PC-9 (cell line): ENCODE measurements at regions not wholly inside any gene's neighbourhood (a gene's known extent, or its start where the extent isn't known, plus 50 kb on each side); places are given as distances from the start of the nearest gene placed in this dataset.

Experiments
- BruUV-seq: library from RNA; stranded (reverse); fragments of 400-500 nt; replicated peaks from 2 replicates; lab custom pipeline; 2021; lab: Mats Ljungman, UMichigan
- CTCF ChIA-PET: fragments of 300-600 bp; sonication (Branson Sonifier 250); formaldehyde crosslinking; loops from one replicate; lab custom pipeline; 2022; ENCODE audit warnings: antibody characterized with exemption; lab: Charles Lee
- POLR2A ChIA-PET: fragments of 300-600 bp; sonication (Branson Sonifier 250); formaldehyde crosslinking; loops from one replicate; lab custom pipeline; 2022; ENCODE audit warnings: antibody characterized with exemption; ENCODE audit not compliant: unreplicated experiment; lab: Charles Lee
- DNase-seq, 2 experiments: peaks; one replicate each; pipeline versions ENCODE4 v3.0.0 to v3.0.0-alpha.2; 2015 to 2022; ENCODE audit warnings: mixed read lengths in 1 of 2
- H2AFZ ChIP-seq: fragments of 200-600 bp; sonication (generic); 2 replicates; pipeline ENCODE4 v1.8.1; 2017; ENCODE audit warnings: antibody characterized with exemption
- H3F3A ChIP-seq: fragments of 200-600 bp; sonication (generic); 2 replicates; pipeline ENCODE4 v1.8.1; 2017; ENCODE audit warnings: antibody characterized with exemption, mild to moderate bottlenecking, low read depth; ENCODE audit not compliant: insufficient read depth
- H3K27ac ChIP-seq: fragments of 200-600 bp; sonication (generic); 2 replicates; pipeline ENCODE4 v1.6.1; 2016; ENCODE audit warnings: mixed run types
- H3K27me3 ChIP-seq: fragments of 200-600 bp; sonication (generic); 2 replicates; pipeline ENCODE4 v1.6.1; 2016; ENCODE audit warnings: low read depth, mixed run types; ENCODE audit not compliant: insufficient read depth
- H3K36me3 ChIP-seq: fragments of 200-600 bp; sonication (generic); 2 replicates; pipeline ENCODE4 v1.6.1; 2016; ENCODE audit warnings: low read depth, mixed run types
- H3K4me1 ChIP-seq: fragments of 200-600 bp; sonication (generic); replicated peaks from 2 replicates; pipeline ENCODE4 v1.6.1; 2016; ENCODE audit warnings: mixed run types; ENCODE audit not compliant: insufficient read depth
- H3K4me2 ChIP-seq: fragments of 200-600 bp; sonication (generic); 2 replicates; pipeline ENCODE4 v1.6.1; 2017; ENCODE audit warnings: mixed run types
- H3K4me3 ChIP-seq: fragments of 200-600 bp; sonication (generic); 2 replicates; pipeline ENCODE4 v1.6.1; 2016; ENCODE audit warnings: mixed run types
- H3K79me2 ChIP-seq: fragments of 200-600 bp; sonication (generic); 2 replicates; pipeline ENCODE4 v1.6.1; 2017; ENCODE audit warnings: low read depth, mixed run types
- H3K9me2 ChIP-seq: fragments of 200-600 bp; sonication (generic); 2 replicates; pipeline ENCODE4 v1.8.1; 2017; ENCODE audit warnings: mild to moderate bottlenecking; ENCODE audit not compliant: insufficient read depth
- H3K9me3 ChIP-seq: fragments of 200-600 bp; sonication (generic); 2 replicates; pipeline ENCODE4 v1.8.1; 2016; ENCODE audit warnings: low read depth; ENCODE audit not compliant: insufficient read depth
- H4K20me1 ChIP-seq: fragments of 200-600 bp; sonication (generic); 2 replicates; pipeline ENCODE4 v1.8.1; 2017; ENCODE audit not compliant: insufficient read depth
- EZH2 ChIP-seq: fragments of 200-600 bp; sonication (generic); IDR thresholded peaks from 2 replicates; pipeline ENCODE4 v1.8.0; 2017; ENCODE audit warnings: antibody characterized with exemption, low read depth
- intact Hi-C: fragments of 100-400 bp; cut with micrococcal nuclease; formaldehyde crosslinking; loops from one replicate; pipeline ENCODE4 v1.10.0; 2022; ENCODE audit not compliant: unreplicated experiment
- TF ChIP-seq, protein P1 (sequence below): fragments of 200-600 bp; sonication (generic); conservative IDR thresholded peaks from 2 replicates; pipeline ENCODE4 v1.6.1; 2017; ENCODE audit warnings: mixed run types, antibody characterized with exemption, mild to moderate bottlenecking, moderate library complexity

DNA sequence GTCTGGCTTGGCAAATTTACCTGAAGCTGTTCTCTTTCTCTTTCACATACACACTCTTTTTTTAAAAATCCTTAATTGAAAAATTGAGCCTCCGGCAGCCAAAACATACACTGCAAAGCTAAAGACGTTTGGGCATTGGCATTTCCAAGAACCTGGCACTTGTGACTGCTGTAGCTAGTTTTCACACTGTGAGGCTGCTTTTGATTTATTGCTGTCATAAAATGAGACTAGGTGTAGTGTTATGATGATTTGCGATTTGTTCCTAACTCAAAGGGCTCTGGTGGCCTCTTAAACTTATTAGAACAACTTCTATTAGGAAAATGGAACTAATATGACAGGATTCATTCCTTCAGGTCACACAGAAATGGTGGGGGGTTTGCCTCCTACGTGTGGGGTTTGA is 377.1 kb upstream of the FAR2 start:
- no peaks in the 10 kb centered on the region for H3K36me3 ChIP-seq
- peaks cover 6% of the 10 kb centered on the region; the same call in 1 of the 2 replicates for H3F3A ChIP-seq
- H3K4me3 ChIP-seq = no peak overlapping the region
- no peaks in the 10 kb centered on the region for H3K27me3 ChIP-seq
- no TSS peak for BruUV-seq
- H3K9me3 ChIP-seq = no peaks in the 10 kb centered on the region
- DNase-seq = no peak
- TF ChIP-seq, protein P1, sequence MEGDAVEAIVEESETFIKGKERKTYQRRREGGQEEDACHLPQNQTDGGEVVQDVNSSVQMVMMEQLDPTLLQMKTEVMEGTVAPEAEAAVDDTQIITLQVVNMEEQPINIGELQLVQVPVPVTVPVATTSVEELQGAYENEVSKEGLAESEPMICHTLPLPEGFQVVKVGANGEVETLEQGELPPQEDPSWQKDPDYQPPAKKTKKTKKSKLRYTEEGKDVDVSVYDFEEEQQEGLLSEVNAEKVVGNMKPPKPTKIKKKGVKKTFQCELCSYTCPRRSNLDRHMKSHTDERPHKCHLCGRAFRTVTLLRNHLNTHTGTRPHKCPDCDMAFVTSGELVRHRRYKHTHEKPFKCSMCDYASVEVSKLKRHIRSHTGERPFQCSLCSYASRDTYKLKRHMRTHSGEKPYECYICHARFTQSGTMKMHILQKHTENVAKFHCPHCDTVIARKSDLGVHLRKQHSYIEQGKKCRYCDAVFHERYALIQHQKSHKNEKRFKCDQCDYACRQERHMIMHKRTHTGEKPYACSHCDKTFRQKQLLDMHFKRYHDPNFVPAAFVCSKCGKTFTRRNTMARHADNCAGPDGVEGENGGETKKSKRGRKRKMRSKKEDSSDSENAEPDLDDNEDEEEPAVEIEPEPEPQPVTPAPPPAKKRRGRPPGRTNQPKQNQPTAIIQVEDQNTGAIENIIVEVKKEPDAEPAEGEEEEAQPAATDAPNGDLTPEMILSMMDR = no peak
- TF ChIP-seq EZH2 = no peak
- intact Hi-C loops = no loop called here
- peaks cover 15% of the 10 kb centered on the region for H3K4me1 ChIP-seq
- CTCF ChIA-PET = no interaction called here
- no peak overlapping the region for H3K27ac ChIP-seq
- POLR2A ChIA-PET = interaction anchor here (0.5 kb wide), 1 partner anchor 1393 kb away, joined by 4 read pairs; no protein-coding TSS in a partner anchor
- H3K79me2 ChIP-seq = no peaks in the 10 kb centered on the region
- no peak overlapping the region for H3K4me2 ChIP-seq
- no peak overlapping the region for H2AFZ ChIP-seq
- no peaks in the 10 kb centered on the region for H4K20me1 ChIP-seq
- no peaks in the 10 kb centered on the region for H3K9me2 ChIP-seq

- no peak for DNase-seq
- intact Hi-C loops = no loop called here
- Histone ChIP-seq H2AFZ (no peak overlapping the region), H3K4me1 (peaks cover 5% of the 10 kb centered on the region; the same call in 1 of the 2 replicates), H4K20me1 (no peaks in the 10 kb centered on the region), H3K9me2 (no peaks in the 10 kb centered on the region), H3F3A (no peaks in the 10 kb centered on the region), H3K27me3 (no peaks in the 10 kb centered on the region), H3K36me3 (no peaks in the 10 kb centered on the region), H3K27ac (no peak overlapping the region), H3K79me2 (no peaks in the 10 kb centered on the region), H3K4me3 (no peak overlapping the region), H3K9me3 (no peaks in the 10 kb centered on the region), H3K4me2 (no peak overlapping the region)
- BruUV-seq = no TSS peak
- ChIA-PET POLR2A (no interaction called here), CTCF (no interaction called here)
- TF ChIP-seq, protein P1 = no peak
- TF ChIP-seq EZH2 = no peak
Observed at GRCh38 chr12:28775556-28775955, 373.5 kb upstream of the FAR2 start.

DNA sequence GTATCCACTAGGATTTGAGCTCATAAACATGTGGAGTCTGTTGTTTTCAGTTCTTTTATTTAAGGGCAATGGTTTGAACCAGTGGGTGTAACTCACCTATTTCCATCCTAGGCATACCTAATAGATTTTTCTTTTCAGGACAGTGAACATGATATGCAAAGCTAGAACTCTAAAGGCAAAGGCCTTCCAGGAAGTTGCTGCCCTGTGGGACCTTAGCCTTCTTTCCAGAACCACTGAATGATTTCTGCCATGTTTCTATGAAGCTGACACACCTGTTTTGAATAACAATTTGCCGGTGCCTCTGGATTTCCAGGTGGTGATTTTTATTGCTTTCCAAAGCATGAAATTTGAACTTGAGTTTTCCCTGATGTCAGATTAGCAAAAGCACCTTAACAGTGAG is 372.9 kb upstream of the FAR2 start:
- CTCF ChIA-PET = no interaction called here
- H3K4me2 ChIP-seq = no peak overlapping the region

More for the DNA sequence above, 372.9 kb upstream of the FAR2 start:
- Histone ChIP-seq H3K27me3 (no peaks in the 10 kb centered on the region), H3K79me2 (no peaks in the 10 kb centered on the region), H3K36me3 (no peaks in the 10 kb centered on the region), H3K4me3 (no peak overlapping the region), H3K9me2 (no peaks in the 10 kb centered on the region), H3F3A (no peaks in the 10 kb centered on the region), H4K20me1 (no peaks in the 10 kb centered on the region), H3K27ac (no peak overlapping the region), H3K4me1 (no peaks in the 10 kb centered on the region), H2AFZ (no peak overlapping the region), H3K9me3 (no peaks in the 10 kb centered on the region)
- DNase-seq = no peak
- POLR2A ChIA-PET = no interaction called here
- TF ChIP-seq, protein P1 = no peak
- TF ChIP-seq EZH2 = no peak
- intact Hi-C loops = no loop called here
- no TSS peak for BruUV-seq
